HFFc6 (cell line): ENCODE measurements at regions not wholly inside any gene's neighbourhood (a gene's known extent, or its start where the extent isn't known, plus 50 kb on each side); places are given as distances from the start of the nearest gene placed in this dataset.

Source experiments
- DNase-seq: peaks from one replicate; pipeline ENCODE4 v3.0.0-alpha.2; 2018
- H3K27ac Mint-ChIP-seq: 2 replicates; pipeline ENCODE4 v1.8.0; 2020; ENCODE audit warnings: mild to moderate bottlenecking, mixed read lengths
- H3K27me3 Mint-ChIP-seq: 2 replicates; pipeline ENCODE4 v1.8.0; 2021; ENCODE audit warnings: mild to moderate bottlenecking, moderate library complexity, mixed read lengths; ENCODE audit not compliant: insufficient read depth
- H3K36me3 Mint-ChIP-seq: 2 replicates; pipeline ENCODE4 v1.8.0; 2021; ENCODE audit warnings: low read depth, mixed read lengths
- H3K4me1 Mint-ChIP-seq: 2 replicates; pipeline ENCODE4 v1.8.0; 2020; ENCODE audit warnings: low read depth, mixed read lengths
- H3K4me3 Mint-ChIP-seq: 2 replicates; pipeline ENCODE4 v1.8.0; 2020; ENCODE audit warnings: mild to moderate bottlenecking, moderate library complexity, mixed read lengths
- H3K9me3 Mint-ChIP-seq: 2 replicates; pipeline ENCODE4 v1.8.0; 2020; ENCODE audit warnings: mild to moderate bottlenecking, mixed read lengths
- CTCF ChIP-seq: fragments of 200-600 bp; sonication (generic); IDR thresholded peaks from 2 replicates; pipeline ENCODE4 v1.5.0; 2021; ENCODE audit warnings: antibody characterized with exemption, mild to moderate bottlenecking

GRCh38 chr16:35736546-35736945 is 2277.1 kb downstream of the TP53TG3F start:
- Mint-ChIP-seq H3K4me1 (no peaks in the 10 kb centered on the region), H3K27me3 (peaks cover 2% of the 10 kb centered on the region), H3K9me3 (peaks cover 26% of the 10 kb centered on the region), H3K4me3 (no peak overlapping the region), H3K36me3 (no peaks in the 10 kb centered on the region), H3K27ac (no peak overlapping the region)
- no peak for TF ChIP-seq CTCF
- DNase-seq: no peak

GRCh38 chr16:35737076-35737475 is 2277.7 kb downstream of the TP53TG3F start:
- DNase-seq: no peak

GRCh38 chr16:35741546-35741945 is 2282.1 kb downstream of the TP53TG3F start:
- Mint-ChIP-seq H3K9me3 (peaks cover 33% of the 10 kb centered on the region), H3K4me1 (peaks cover 7% of the 10 kb centered on the region; the same call in 1 of the 2 replicates), H3K27me3 (peaks cover 2% of the 10 kb centered on the region), H3K4me3 (no peak overlapping the region), H3K36me3 (no peaks in the 10 kb centered on the region), H3K27ac (no peak overlapping the region)
- no peak for DNase-seq
- TF ChIP-seq CTCF: no peak

More at GRCh38 chr16:35737076-35737475, 2277.7 kb downstream of the TP53TG3F start:
- no peak for TF ChIP-seq CTCF
- H3K4me3 Mint-ChIP-seq: no peak overlapping the region
- peaks cover 2% of the 10 kb centered on the region for H3K27me3 Mint-ChIP-seq
- H3K36me3 Mint-ChIP-seq: no peaks in the 10 kb centered on the region
- no peak overlapping the region for H3K27ac Mint-ChIP-seq
- no peaks in the 10 kb centered on the region for H3K4me1 Mint-ChIP-seq
- peaks cover 31% of the 10 kb centered on the region for H3K9me3 Mint-ChIP-seq

GRCh38 chr16:35743101-35743692 is 2283.8 kb downstream of the TP53TG3F start:
- Mint-ChIP-seq H3K36me3 (no peaks in the 10 kb centered on the region), H3K4me3 (no peak overlapping the region), H3K9me3 (peaks cover 39% of the 10 kb centered on the region), H3K27me3 (peaks cover 2% of the 10 kb centered on the region), H3K27ac (no peak overlapping the region), H3K4me1 (peaks cover 7% of the 10 kb centered on the region; the same call in 1 of the 2 replicates)
- TF ChIP-seq CTCF: no peak
- DNase-seq: no peak

GRCh38 chr16:35744084-35744483 is 2284.7 kb downstream of the TP53TG3F start:
- Mint-ChIP-seq H3K27ac (no peak overlapping the region), H3K4me3 (no peak overlapping the region), H3K9me3 (peaks cover 39% of the 10 kb centered on the region), H3K4me1 (peaks cover 7% of the 10 kb centered on the region; the same call in 1 of the 2 replicates), H3K27me3 (no peaks in the 10 kb centered on the region; the same call in none of the 2 replicates), H3K36me3 (no peaks in the 10 kb centered on the region)
- TF ChIP-seq CTCF: no peak
- no peak for DNase-seq
